EL (cell line): ENCODE measurements at regions not wholly inside any gene's neighbourhood (a gene's known extent, or its start where the extent isn't known, plus 50 kb on each side); places are given as distances from the start of the nearest gene placed in this dataset.

Source experiments
- DNase-seq: peaks from one replicate; pipeline ENCODE4 v3.0.0-alpha.2; 2016

GRCh38 chr4:140809676-140810075, 53.5 kb upstream of the TBC1D9 start:
- DNase-seq: no peak

GRCh38 chr4:140808256-140808655, 52.1 kb upstream of the TBC1D9 start:
- no peak for DNase-seq

- DNase-seq: peak; percentile 27
Measured at GRCh38 chr4:140807491-140808252, 51.5 kb upstream of the TBC1D9 start.

- DNase-seq: no peak
Measured at GRCh38 chr4:140806163-140806562, 50.0 kb upstream of the TBC1D9 start.
